Renal cortical epithelial cell (primary cell): ENCODE measurements at regions not wholly inside any gene's neighbourhood (a gene's known extent, or its start where the extent isn't known, plus 50 kb on each side); places are given as distances from the start of the nearest gene placed in this dataset.

Experiments used
- DNase-seq: peaks from one replicate; pipeline ENCODE4 v3.0.0-alpha.2; 2011; ENCODE audit warnings: low read depth

- no peak for DNase-seq
Observed at GRCh38 chr20:40230486-40230885, 458.6 kb downstream of the MAFB start.

- DNase-seq: no peak
Observed at GRCh38 chr20:40225596-40225995, 463.4 kb downstream of the MAFB start.

GRCh38 chr20:40223810-40224209 is 465.2 kb downstream of the MAFB start:
- no peak for DNase-seq

- no peak for DNase-seq
Observed at GRCh38 chr20:40218971-40219370, 470.1 kb downstream of the MAFB start.

- no peak for DNase-seq
Observed at GRCh38 chr20:40218316-40218969, 470.6 kb downstream of the MAFB start.

GRCh38 chr20:40207655-40208054 is 481.4 kb downstream of the MAFB start:
- no peak for DNase-seq

GRCh38 chr20:40205971-40206370 is 483.1 kb downstream of the MAFB start:
- DNase-seq: no peak

- DNase-seq: no peak
Observed at GRCh38 chr20:40203032-40203431, 486.0 kb downstream of the MAFB start.

GRCh38 chr20:40197691-40198090 is 491.3 kb downstream of the MAFB start:
- no peak for DNase-seq

GRCh38 chr20:40196846-40197436 is 492.1 kb downstream of the MAFB start:
- no peak for DNase-seq

GRCh38 chr20:40195742-40196141 is 493.3 kb downstream of the MAFB start:
- DNase-seq: no peak

GRCh38 chr20:40192529-40192928 is 496.5 kb downstream of the MAFB start:
- DNase-seq: no peak

- no peak for DNase-seq
Observed at GRCh38 chr20:40192081-40192480, 497.0 kb downstream of the MAFB start.

GRCh38 chr20:40191573-40191972 is 497.5 kb downstream of the MAFB start:
- DNase-seq: no peak

- no peak for DNase-seq
Observed at GRCh38 chr20:40189621-40190020, 499.4 kb downstream of the MAFB start.

GRCh38 chr20:40188319-40188718 is 500.7 kb downstream of the MAFB start:
- DNase-seq: no peak

GRCh38 chr20:40186826-40187225 is 502.2 kb downstream of the MAFB start:
- no peak for DNase-seq

- no peak for DNase-seq
Observed at GRCh38 chr20:40181676-40182075, 507.4 kb downstream of the MAFB start.

GRCh38 chr20:40176098-40176841 is 512.8 kb downstream of the MAFB start:
- no peak for DNase-seq

- no peak for DNase-seq
Observed at GRCh38 chr20:40175296-40175695, 513.7 kb downstream of the MAFB start.

- DNase-seq: peak; percentile 19
Observed at GRCh38 chr20:40173872-40174271, 515.2 kb downstream of the MAFB start.

GRCh38 chr20:40168981-40169620 is 519.9 kb downstream of the MAFB start:
- no peak for DNase-seq

GRCh38 chr20:40161391-40161790 is 527.6 kb downstream of the MAFB start:
- DNase-seq: no peak
